ENCODE measurements at regions not wholly inside any gene's neighbourhood (a gene's known extent, or its start where the extent isn't known, plus 50 kb on each side); places are given as distances from the start of the nearest gene placed in this dataset.
"Not testable (repeated sequence)": the region's sequence is repeated elsewhere in the genome, so short reads cannot be mapped to it uniquely, and the experiment has no call there.

- DNase-seq, result not testable (repeated sequence)
Observed at GRCh38 chr5:67864335-67864734, 351.2 kb upstream of the PIK3R1 start.

DNA sequence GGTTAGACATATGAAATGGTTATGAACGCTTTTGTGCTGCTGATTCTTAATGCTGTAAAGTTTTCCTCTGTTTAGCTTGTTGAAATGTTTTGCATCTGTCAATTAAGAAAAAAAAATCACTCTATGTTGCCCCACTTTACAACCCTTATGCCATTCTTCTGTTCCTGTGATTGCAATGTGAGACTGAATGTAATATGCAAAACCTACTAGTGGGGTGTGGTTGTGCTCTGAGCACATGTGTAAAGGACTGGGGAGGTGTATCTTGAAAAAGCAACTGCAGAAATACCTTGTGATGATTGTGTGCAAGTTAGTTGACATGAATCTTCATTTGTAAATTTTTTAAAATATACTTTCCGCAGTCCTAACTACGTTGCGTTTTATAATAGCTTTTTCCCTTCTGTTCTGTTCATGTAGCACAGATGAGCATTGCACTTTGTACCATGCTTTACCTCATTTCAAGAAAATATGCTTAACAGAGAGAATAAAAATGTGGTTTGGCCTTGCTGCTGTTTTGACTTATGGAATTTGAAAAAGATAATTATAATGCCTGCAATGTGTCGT, 357.0 kb upstream of the PIK3R1 start:
- DNase-seq, result no peak

DNA sequence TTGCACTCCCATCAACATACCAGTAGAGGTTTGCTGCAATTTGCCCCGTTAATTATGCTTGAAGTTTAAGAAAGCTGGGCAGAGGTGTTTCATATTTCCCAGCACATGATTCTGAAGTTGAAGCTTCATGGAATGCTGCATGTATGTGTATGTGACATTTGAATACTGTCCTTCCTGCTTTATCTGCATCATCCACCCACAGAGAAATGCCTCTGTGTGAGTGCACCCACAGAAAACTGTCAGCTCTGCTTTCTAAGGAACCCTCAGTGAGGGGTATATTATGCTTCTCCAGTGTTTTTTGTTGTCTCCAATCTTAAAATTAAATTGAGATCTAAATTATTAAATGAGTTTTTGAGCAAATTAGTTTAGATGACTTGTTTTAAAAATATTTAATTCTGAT, 358.1 kb upstream of the PIK3R1 start:
- no peak for DNase-seq

- DNase-seq, result no peak
Observed at GRCh38 chr5:67855523-67855922, 360.0 kb upstream of the PIK3R1 start.

GRCh38 chr5:67850906-67851305, 364.6 kb upstream of the PIK3R1 start:
- DNase-seq, result not testable (repeated sequence)

DNA sequence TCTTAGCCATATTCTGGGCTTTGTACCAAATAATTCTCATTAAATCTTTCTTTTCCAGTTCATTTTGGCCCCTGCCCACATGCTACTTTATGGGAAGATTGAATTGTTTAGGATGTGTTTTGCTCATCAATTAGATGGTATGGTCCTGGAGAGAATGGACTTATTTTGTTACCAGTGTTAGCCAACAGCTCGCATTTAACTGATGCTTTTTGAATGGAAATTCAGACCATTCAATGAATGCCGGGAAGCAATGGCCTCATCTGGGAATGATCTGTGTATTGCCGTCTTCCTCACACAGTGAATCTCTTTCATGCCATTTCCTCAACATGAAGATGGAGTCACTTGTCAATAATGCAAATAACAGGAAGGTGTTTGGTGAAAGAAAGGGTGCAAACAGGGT, 370.6 kb upstream of the PIK3R1 start:
- DNase-seq, result no peak

DNA sequence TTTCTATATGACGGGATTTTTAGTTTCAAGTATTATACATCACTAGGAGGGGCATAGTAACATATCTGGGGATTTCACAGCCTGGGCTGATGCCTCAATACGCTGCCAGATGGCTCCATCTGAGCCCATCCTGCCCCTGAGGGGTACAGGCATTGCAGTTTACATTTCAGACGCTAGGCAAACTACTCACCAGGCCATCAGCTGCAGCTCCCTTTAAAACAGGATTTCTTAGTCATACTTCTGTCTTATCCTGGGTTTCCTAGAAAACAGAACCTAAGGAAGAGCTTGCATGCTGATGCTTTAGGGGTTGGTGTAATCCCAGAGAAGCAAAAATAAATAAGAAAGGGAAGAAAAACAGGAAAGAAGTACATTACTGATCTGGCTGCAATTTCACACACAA, 372.8 kb upstream of the PIK3R1 start:
- DNase-seq, result no peak

DNA sequence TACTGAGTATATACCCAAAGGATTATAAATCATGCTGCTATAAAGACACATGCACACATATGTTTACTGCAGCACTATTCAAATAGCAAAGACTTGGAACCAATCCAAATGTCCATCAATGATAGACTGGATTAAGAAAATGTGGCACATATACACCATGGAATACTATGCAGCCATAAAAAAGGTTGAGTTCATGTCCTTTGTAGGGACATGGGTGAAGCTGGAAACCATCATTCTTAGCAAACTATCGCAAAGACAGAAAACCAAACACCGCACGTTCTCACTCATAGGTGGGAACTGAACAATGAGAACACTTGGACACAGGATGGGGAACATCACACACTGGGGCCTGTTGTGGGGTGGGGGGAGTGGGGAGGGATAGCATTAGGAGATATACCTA, 378.3 kb upstream of the PIK3R1 start:
- DNase-seq, result not testable (repeated sequence)

- DNase-seq, result not testable (repeated sequence)
Observed at GRCh38 chr5:67836496-67836895, 379.1 kb upstream of the PIK3R1 start.

DNA sequence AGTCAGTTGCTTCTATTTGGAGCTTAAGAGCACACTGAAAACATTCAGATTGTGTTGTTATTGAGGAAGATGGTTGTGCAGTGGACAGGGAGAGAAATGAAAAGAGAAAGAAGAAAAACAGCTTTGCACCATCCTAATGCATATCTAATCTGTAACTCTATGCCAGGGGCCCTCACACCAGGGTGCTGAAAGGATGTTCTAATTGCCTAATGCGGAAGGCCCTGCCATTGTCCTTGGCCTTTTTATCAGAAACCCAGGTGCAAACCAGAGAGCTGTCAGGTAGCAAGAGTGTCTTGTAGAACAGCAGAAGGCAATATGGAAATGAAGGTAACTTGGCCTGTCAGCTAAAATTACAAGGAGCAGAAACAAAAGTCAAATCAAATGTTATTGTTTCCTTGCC, 384.5 kb upstream of the PIK3R1 start:
- DNase-seq, result no peak

DNA sequence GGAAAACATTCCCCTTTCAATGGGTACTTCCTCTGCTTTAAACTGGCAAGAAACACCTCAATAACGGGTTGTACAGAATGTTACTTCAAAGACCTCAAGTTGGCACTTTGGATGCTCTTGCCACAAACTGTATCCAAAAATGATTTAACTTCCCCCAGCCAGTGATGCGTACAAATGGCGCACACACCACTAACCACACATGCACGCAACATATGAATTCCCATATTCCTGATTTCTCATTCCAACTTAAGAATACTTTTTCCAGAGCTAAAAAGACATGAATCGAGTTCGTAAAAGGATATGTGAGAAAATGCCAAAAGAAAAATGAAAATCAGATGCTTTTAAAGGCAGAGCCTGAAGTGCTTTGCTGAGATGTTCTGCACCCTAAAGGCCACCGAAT, 388.0 kb upstream of the PIK3R1 start:
- DNase-seq, result no peak

GRCh38 chr5:67824852-67825251, 390.7 kb upstream of the PIK3R1 start:
- DNase-seq, result no peak

- no peak for DNase-seq
Observed at GRCh38 chr5:67817652-67818051, 397.9 kb upstream of the PIK3R1 start.

DNA sequence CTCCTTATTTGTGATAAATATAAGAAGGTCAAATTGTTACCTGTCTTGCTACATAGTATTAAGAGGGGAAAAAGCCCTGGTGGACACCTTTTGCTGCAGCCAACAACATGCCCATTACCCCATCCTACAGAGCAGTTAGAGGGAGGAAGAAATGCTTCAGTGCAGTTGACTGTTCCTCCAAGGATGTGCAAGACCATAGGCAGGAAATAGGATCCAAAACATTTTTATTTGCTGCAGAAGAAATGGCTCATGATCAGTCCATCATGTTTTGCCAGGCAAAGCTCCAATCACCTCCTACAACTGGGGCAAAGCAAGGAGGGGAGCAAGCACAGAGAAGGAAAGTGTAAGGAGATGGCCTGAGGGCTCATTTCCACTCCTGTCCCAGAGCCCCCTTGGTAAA, 399.1 kb upstream of the PIK3R1 start:
- DNase-seq, result no peak

DNA sequence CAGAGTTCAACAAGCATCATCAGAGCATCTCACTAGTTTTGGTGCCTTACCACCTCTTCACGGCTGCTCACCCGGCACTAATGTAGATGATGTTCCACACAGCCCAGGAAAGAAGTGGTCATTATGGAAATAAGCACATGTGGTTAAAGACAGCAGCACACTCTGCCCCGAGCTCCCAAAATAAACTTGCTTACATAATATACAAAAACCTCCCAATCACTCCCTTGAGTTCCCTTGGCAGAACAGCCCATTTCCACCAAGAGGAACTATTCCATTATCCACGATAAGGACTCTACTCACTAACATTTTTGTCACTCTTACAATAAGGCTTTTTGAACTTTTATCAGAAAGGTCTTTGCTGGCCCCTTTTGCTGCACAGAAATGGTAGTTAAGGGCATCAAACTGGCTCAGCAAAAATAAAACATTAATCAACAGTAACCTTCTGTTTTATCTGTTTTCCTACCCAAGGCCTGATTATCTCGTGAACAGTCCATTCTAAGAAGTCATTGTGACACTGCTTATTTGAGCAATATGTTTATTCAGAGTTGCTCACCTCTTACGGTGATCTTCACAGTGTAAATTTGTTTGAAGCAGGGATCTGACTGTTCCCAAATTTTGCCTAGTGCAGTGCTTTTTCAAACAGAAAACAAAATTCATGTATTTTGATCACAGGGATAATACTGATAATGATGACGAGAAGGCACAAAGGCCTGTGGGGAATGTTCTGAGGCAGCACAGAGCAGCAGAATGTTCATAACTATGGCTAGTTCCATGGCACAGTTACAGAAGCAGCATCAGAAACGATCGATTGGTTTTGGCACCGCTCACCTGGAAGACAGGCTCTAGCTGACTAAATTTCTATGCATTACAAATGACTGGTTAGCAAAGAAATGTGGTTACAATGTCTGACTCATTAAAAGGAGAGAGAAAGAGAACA, 399.8 kb upstream of the PIK3R1 start:
- no peak for DNase-seq

GRCh38 chr5:67814569-67815311, 400.8 kb upstream of the PIK3R1 start:
- no peak for DNase-seq

GRCh38 chr5:67813877-67814539, 401.5 kb upstream of the PIK3R1 start:
- DNase-seq, result no peak

GRCh38 chr5:67809589-67809988, 406.0 kb upstream of the PIK3R1 start:
- no peak for DNase-seq

- DNase-seq, result no peak
Observed at GRCh38 chr5:67808340-67808739, 407.2 kb upstream of the PIK3R1 start.

- no peak for DNase-seq
Observed at GRCh38 chr5:67807439-67807888, 408.1 kb upstream of the PIK3R1 start.

- DNase-seq, result no peak
Observed at GRCh38 chr5:67806654-67807438, 408.7 kb upstream of the PIK3R1 start.

DNA sequence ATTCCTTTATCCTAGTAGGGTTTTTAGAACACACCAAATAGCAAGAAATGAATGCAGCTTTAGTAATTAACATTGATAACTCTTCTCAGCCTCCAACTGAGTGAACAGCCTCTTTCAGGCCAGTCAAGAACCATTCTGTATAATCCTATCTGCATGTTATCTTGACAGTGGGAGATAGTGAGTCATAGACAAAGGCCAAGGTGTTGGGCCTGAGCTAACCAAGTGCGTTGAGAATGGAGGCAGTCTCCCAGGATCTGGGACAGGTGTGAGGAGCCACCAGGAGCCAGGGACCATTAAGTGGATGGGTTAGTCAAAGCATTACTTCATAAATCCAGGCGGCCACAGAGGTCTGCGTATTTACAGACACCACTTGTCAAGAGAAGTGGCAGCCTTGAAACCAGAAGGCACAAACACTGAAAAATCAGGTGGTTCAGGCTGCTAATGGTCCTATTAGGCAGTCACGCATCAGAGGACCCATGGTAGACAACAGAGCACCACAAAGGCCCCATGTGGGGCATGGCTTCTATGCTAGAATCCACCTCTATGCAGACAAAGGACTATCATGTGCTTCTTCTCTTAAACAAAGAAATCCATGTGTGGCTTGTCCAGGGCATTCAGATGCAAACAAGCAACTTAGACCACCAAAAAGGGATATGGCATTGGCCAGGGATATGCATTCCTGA, 409.7 kb upstream of the PIK3R1 start:
- DNase-seq, result no peak

All from NCI-H1694 treated with DMSO at 0.1 percent for 48 hours (cell line).